OCI-LY1 (cell line): ENCODE measurements at regions not wholly inside any gene's neighbourhood (a gene's known extent, or its start where the extent isn't known, plus 50 kb on each side); places are given as distances from the start of the nearest gene placed in this dataset.

Experiments used
- H2AFZ ChIP-seq: fragments of 200-600 bp; sonication (generic), shearing (Covaris generic); 2 replicates; pipeline ENCODE4 v1.6.0; 2014; ENCODE audit warnings: antibody characterized with exemption, mild to moderate bottlenecking, low read length
- H3F3A ChIP-seq: fragments of 200-600 bp; sonication (generic), shearing (Covaris generic); 2 replicates; pipeline ENCODE4 v1.6.0; 2014; ENCODE audit warnings: mild to moderate bottlenecking, antibody characterized with exemption, low read length, moderate library complexity; ENCODE audit not compliant: insufficient read depth
- H3K27ac ChIP-seq: fragments of 200-600 bp; sonication (generic); 2 replicates; pipeline ENCODE4 v1.5.1; 2014; ENCODE audit warnings: low read length, mixed run types, mild to moderate bottlenecking, low read depth; ENCODE audit not compliant: poor library complexity, severe bottlenecking
- H3K27me3 ChIP-seq: fragments of 200-600 bp; sonication (generic); 2 replicates; pipeline ENCODE4 v1.6.0; 2014; ENCODE audit warnings: antibody characterized with exemption, mild to moderate bottlenecking, low read length, moderate library complexity; ENCODE audit not compliant: insufficient read depth
- H3K36me3 ChIP-seq: fragments of 200-600 bp; sonication (generic); 2 replicates; pipeline ENCODE4 v1.6.1; 2014; ENCODE audit warnings: mild to moderate bottlenecking, antibody characterized with exemption, low read length, moderate library complexity, mixed read lengths; ENCODE audit not compliant: insufficient read depth
- H3K4me1 ChIP-seq: fragments of 200-600 bp; sonication (generic); 2 replicates; pipeline ENCODE4 v1.5.1; 2014; ENCODE audit warnings: mild to moderate bottlenecking, low read length, moderate library complexity; ENCODE audit not compliant: insufficient read depth, severe bottlenecking
- H3K4me2 ChIP-seq: fragments of 200-600 bp; sonication (generic), shearing (Covaris generic); 2 replicates; pipeline ENCODE4 v1.6.1; 2014; ENCODE audit warnings: low read length
- H3K4me3 ChIP-seq: fragments of 200-600 bp; sonication (generic); 2 replicates; pipeline ENCODE4 v1.5.1; 2014; ENCODE audit warnings: low read length, low read depth, mild to moderate bottlenecking, mixed read lengths; ENCODE audit not compliant: poor library complexity, severe bottlenecking
- H3K79me2 ChIP-seq: fragments of 200-600 bp; shearing (Covaris generic); 2 replicates; pipeline ENCODE4 v1.6.1; 2016; ENCODE audit warnings: mixed run types, low read length, mixed read lengths; ENCODE audit not compliant: insufficient read depth
- H3K9ac ChIP-seq: fragments of 200-600 bp; sonication (generic), shearing (Covaris generic); 2 replicates; pipeline ENCODE4 v1.6.1; 2014; ENCODE audit warnings: mild to moderate bottlenecking, low read length, mixed read lengths
- H3K9me2 ChIP-seq: fragments of 200-600 bp; sonication (generic), shearing (Covaris generic); 2 replicates; pipeline ENCODE4 v1.6.1; 2014; ENCODE audit warnings: low read depth, mild to moderate bottlenecking, low read length, mixed read lengths
- H3K9me3 ChIP-seq: fragments of 200-600 bp; shearing (Covaris generic); 2 replicates; pipeline ENCODE4 v1.6.1; 2014; ENCODE audit warnings: low read length, mixed read lengths
- H4K20me1 ChIP-seq: fragments of 200-600 bp; sonication (generic), shearing (Covaris generic); 2 replicates; pipeline ENCODE4 v1.6.0; 2016; ENCODE audit warnings: mild to moderate bottlenecking, low read length; ENCODE audit not compliant: insufficient read depth
- CTCF ChIP-seq: fragments of 200-600 bp; sonication (generic), shearing (Covaris generic); IDR thresholded peaks from 2 replicates; pipeline ENCODE4 v1.5.1; 2017; ENCODE audit warnings: mild to moderate bottlenecking, antibody characterized with exemption, low read length, moderate library complexity, mixed read lengths
- EZH2 ChIP-seq: fragments of 200-600 bp; sonication (generic), shearing (Covaris generic); IDR thresholded peaks from 2 replicates; pipeline ENCODE4 v1.8.0; 2017; ENCODE audit warnings: borderline replicate concordance, mixed run types, mild to moderate bottlenecking, antibody characterized with exemption, low read length, moderate library complexity, mixed read lengths

GRCh38 chr14:26395726-26396125 lies 202.1 kb downstream of the NOVA1 start:
- Histone ChIP-seq H3K79me2 (no peaks in the 10 kb centered on the region), H3K9ac (no peak overlapping the region), H3K4me1 (no peaks in the 10 kb centered on the region), H3K4me2 (no peak overlapping the region), H3K27ac (no peak overlapping the region), H3K36me3 (no peaks in the 10 kb centered on the region), H2AFZ (no peak overlapping the region), H3K27me3 (no peaks in the 10 kb centered on the region), H3F3A (no peaks in the 10 kb centered on the region), H3K9me3 (no peaks in the 10 kb centered on the region), H3K4me3 (no peak overlapping the region), H4K20me1 (no peaks in the 10 kb centered on the region), H3K9me2 (no peaks in the 10 kb centered on the region)
- TF ChIP-seq EZH2 = no peak
- no peak for TF ChIP-seq CTCF

DNA sequence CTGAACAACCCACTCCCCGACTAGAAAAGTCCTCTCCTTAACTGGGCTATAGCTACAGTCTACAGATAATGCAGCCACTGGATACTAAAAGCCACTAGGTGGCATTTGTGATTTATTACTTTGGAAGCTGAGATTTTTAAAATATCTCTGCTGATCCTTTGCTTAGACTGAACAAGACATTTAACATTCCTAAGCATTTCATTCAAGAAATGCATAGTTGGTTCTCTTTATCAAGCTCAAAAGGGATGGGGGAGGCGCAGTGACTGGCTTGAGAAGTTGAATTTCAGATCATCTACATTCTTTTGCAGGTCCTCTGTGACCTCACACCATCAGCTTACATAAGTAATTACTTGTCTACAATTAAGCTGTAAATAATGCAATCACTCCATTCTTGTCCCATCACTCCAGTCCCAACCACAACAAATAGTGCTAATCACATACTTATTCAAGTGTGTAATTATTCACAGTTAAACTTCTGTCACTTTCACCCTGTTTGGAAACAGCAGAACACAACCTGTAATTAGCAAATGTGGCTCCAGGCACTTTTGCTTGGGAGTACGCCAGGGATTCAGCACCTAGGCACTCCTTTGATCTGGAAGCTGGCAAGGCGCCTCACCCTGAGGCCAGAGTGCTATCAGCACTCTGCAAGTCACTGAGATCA lies 203.6 kb downstream of the NOVA1 start:
- Histone ChIP-seq H3K4me2 (no peak overlapping the region), H3K9ac (no peak overlapping the region), H2AFZ (no peak overlapping the region), H3K27me3 (no peaks in the 10 kb centered on the region), H3K79me2 (no peaks in the 10 kb centered on the region), H3K4me1 (no peaks in the 10 kb centered on the region), H4K20me1 (no peaks in the 10 kb centered on the region), H3F3A (no peaks in the 10 kb centered on the region), H3K27ac (no peak overlapping the region), H3K4me3 (no peak overlapping the region), H3K9me2 (no peaks in the 10 kb centered on the region), H3K9me3 (no peaks in the 10 kb centered on the region), H3K36me3 (no peaks in the 10 kb centered on the region)
- TF ChIP-seq EZH2 (no peak), CTCF (peak; percentile 26; the same call in 1 of the 2 replicates)

GRCh38 chr14:26392498-26392897 lies 205.3 kb downstream of the NOVA1 start:
- no peaks in the 10 kb centered on the region for H3K9me2 ChIP-seq
- H3K4me3 ChIP-seq = no peak overlapping the region
- no peaks in the 10 kb centered on the region for H3K4me1 ChIP-seq
- no peaks in the 10 kb centered on the region for H4K20me1 ChIP-seq
- no peak overlapping the region for H2AFZ ChIP-seq
- H3K27me3 ChIP-seq = no peaks in the 10 kb centered on the region
- H3K4me2 ChIP-seq = no peak overlapping the region
- TF ChIP-seq CTCF (no peak), EZH2 (no peak)
- no peak overlapping the region for H3K27ac ChIP-seq
- H3F3A ChIP-seq = no peaks in the 10 kb centered on the region
- H3K36me3 ChIP-seq = no peaks in the 10 kb centered on the region
- no peaks in the 10 kb centered on the region for H3K79me2 ChIP-seq
- H3K9me3 ChIP-seq = no peaks in the 10 kb centered on the region
- H3K9ac ChIP-seq = no peak overlapping the region
